HCT116 (cell line): ENCODE measurements at regions not wholly inside any gene's neighbourhood (a gene's known extent, or its start where the extent isn't known, plus 50 kb on each side); places are given as distances from the start of the nearest gene placed in this dataset.

Source experiments
- ATAC-seq: fragments of 200-7000 bp; cut with Tn5 transposase; 2 replicates; pipeline ENCODE4 v1.9.1; 2020; ENCODE audit warnings: mild to moderate bottlenecking, moderate library complexity
- BruUV-seq: library from RNA; stranded (reverse); fragments of 400-500 nt; replicated peaks from 2 replicates; lab custom pipeline; 2021; lab: Mats Ljungman, UMichigan
- CTCF ChIA-PET: fragments of 300-600 bp; sonication (Branson Sonifier 250); formaldehyde crosslinking; loops from one replicate; lab custom pipeline; 2021; ENCODE audit warnings: antibody characterized with exemption; lab: Charles Lee
- POLR2A ChIA-PET: fragments of 300-600, 350-600 bp; sonication (Branson Sonifier 250); formaldehyde crosslinking; loops from one replicate; lab custom pipeline; 2021; ENCODE audit warnings: antibody characterized with exemption; lab: Charles Lee
- RAD21 ChIA-PET, 2 experiments: fragments of 300-600 bp; sonication (Branson Sonifier 250); formaldehyde crosslinking; loops; one replicate each; lab custom pipeline; 2023; ENCODE audit warnings: low total read pairs in 2 of 2; ENCODE audit not compliant: uncharacterized antibody in 2 of 2, unreplicated experiment in 2 of 2, low non-redundant PET in 1 of 2; lab: Charles Lee
- DNase-seq: peaks from one replicate; pipeline ENCODE4 v3.0.0-alpha.2; 2010; ENCODE audit warnings: low read depth, low spot score
- H2AFZ ChIP-seq: fragments of 200-600 bp; shearing (Covaris generic), sonication (generic); 2 replicates; pipeline ENCODE4 v1.6.1; 2017; ENCODE audit warnings: low read depth, mixed run types, mixed read lengths, antibody characterized with exemption, low read length; ENCODE audit not compliant: poor library complexity, severe bottlenecking
- H3K27ac ChIP-seq: 2 replicates; pipeline ENCODE4 v1.5.1; 2012; ENCODE audit warnings: low read depth, low read length
- H3K27me3 ChIP-seq: fragments of 200-600 bp; sonication (generic); 2 replicates; pipeline ENCODE4 v1.6.1; 2016; ENCODE audit warnings: mixed run types, low read length, mixed read lengths; ENCODE audit not compliant: insufficient read depth
- H3K36me3 ChIP-seq, 2 experiments: fragments of 200-500 bp in 1 of 2; fragments of 200-600 bp in 1 of 2; sonication (Bioruptor generic) in 1 of 2; sonication (generic) in 1 of 2; 2 replicates each; pipeline versions ENCODE4 v1.5.1 to v1.6.1; 2014 to 2016; ENCODE audit warnings: low read length in 2 of 2, inconsistent platforms in 1 of 2, mixed read lengths in 1 of 2, mixed run types in 1 of 2; ENCODE audit not compliant: insufficient read depth in 2 of 2, control insufficient read depth in 1 of 2
- H3K4me1 ChIP-seq, 2 experiments: fragments of 200-600 bp in 1 of 2; sonication (generic) in 1 of 2; 2 replicates each; pipeline versions ENCODE4 v1.5.1 to v1.6.1; 2012 to 2017; ENCODE audit warnings: low read length in 2 of 2, inconsistent platforms in 1 of 2, mild to moderate bottlenecking in 1 of 2, mixed read lengths in 1 of 2, mixed run types in 1 of 2, moderate library complexity in 1 of 2; ENCODE audit not compliant: insufficient read depth in 2 of 2, control insufficient read depth in 1 of 2
- H3K4me2 ChIP-seq: fragments of 200-600 bp; sonication (generic); 2 replicates; pipeline ENCODE4 v1.6.1; 2017; ENCODE audit warnings: mixed run types, low read length, mixed read lengths
- H3K4me3 ChIP-seq, 2 experiments: fragments of 200-600 bp in 1 of 2; sonication (generic) in 1 of 2; replicated peaks in 1 of 2; 2 replicates each; pipeline ENCODE4 v1.5.1; 2011 to 2016; ENCODE audit warnings: low read length in 2 of 2, control low read depth in 1 of 2, low read depth in 1 of 2, mild to moderate bottlenecking in 1 of 2, mixed read lengths in 1 of 2, mixed run types in 1 of 2
- H3K79me2 ChIP-seq: fragments of 200-600 bp; sonication (generic); 2 replicates; pipeline ENCODE4 v1.6.1; 2017; ENCODE audit warnings: mild to moderate bottlenecking, mixed run types, low read length, moderate library complexity, mixed read lengths; ENCODE audit not compliant: insufficient read depth
- H3K9ac ChIP-seq: fragments of 200-600 bp; sonication (generic); 2 replicates; pipeline ENCODE4 v1.6.1; 2016; ENCODE audit warnings: low read length, mixed read lengths
- H3K9me2 ChIP-seq: fragments of 200-600 bp; sonication (generic), shearing (Covaris generic); 2 replicates; pipeline ENCODE4 v1.6.1; 2017; ENCODE audit warnings: mixed run types, mild to moderate bottlenecking, moderate library complexity; ENCODE audit not compliant: insufficient read depth
- H3K9me3 ChIP-seq, 2 experiments: fragments of 200-500 bp in 1 of 2; fragments of 200-600 bp in 1 of 2; sonication (Bioruptor generic) in 1 of 2; sonication (generic) in 1 of 2; 2 replicates each; pipeline ENCODE4 v1.6.1; 2014 to 2017; ENCODE audit warnings: low read length in 2 of 2, mixed read lengths in 2 of 2, inconsistent platforms in 1 of 2, low read depth in 1 of 2, mild to moderate bottlenecking in 1 of 2, mixed run types in 1 of 2, moderate library complexity in 1 of 2; ENCODE audit not compliant: control insufficient read depth in 1 of 2, insufficient read depth in 1 of 2
- H4K20me1 ChIP-seq: fragments of 200-600 bp; sonication (generic), shearing (Covaris generic); 2 replicates; pipeline ENCODE4 v1.6.1; 2017; ENCODE audit warnings: mixed run types, mild to moderate bottlenecking, moderate library complexity; ENCODE audit not compliant: insufficient read depth
- CBX3 ChIP-seq: IDR thresholded peaks from 2 replicates; pipeline ENCODE4 v1.6.1; 2012; ENCODE audit warnings: low read depth
- CEBPB ChIP-seq: IDR thresholded peaks from 2 replicates; pipeline ENCODE4 v1.6.1; 2012; ENCODE audit warnings: low read depth
- ELF1 ChIP-seq: IDR thresholded peaks from 2 replicates; pipeline ENCODE4 v1.6.1; 2012; ENCODE audit warnings: low read depth, borderline replicate concordance
- EZH2 ChIP-seq: fragments of 200-600 bp; sonication (generic); IDR thresholded peaks from 2 replicates; pipeline ENCODE4 v1.6.1; 2017; ENCODE audit warnings: antibody characterized with exemption, mixed run types
- EZH2phosphoT487 ChIP-seq: fragments of 200-600 bp; IDR thresholded peaks from 2 replicates; pipeline ENCODE4 v1.6.1; 2018; ENCODE audit warnings: antibody characterized with exemption, borderline replicate concordance
- FOSL1 ChIP-seq: IDR thresholded peaks from 2 replicates; pipeline ENCODE4 v1.6.1; 2012; ENCODE audit warnings: low read depth
- RAD21 ChIP-seq: IDR thresholded peaks from 2 replicates; pipeline ENCODE4 v1.6.1; 2012; ENCODE audit warnings: low read depth, mild to moderate bottlenecking
- SIN3A ChIP-seq: IDR thresholded peaks from 2 replicates; pipeline ENCODE4 v1.6.1; 2012; ENCODE audit warnings: low read depth
- SP1 ChIP-seq: IDR thresholded peaks from 2 replicates; pipeline ENCODE4 v1.6.1; 2012; ENCODE audit warnings: low read depth
- TCF7L2 ChIP-seq: IDR thresholded peaks from 2 replicates; pipeline ENCODE4 v1.7.0; 2011; ENCODE audit warnings: borderline replicate concordance, inconsistent platforms; ENCODE audit not compliant: insufficient read depth, insufficient read length; ENCODE audit errors: extremely low read depth
- ZFX ChIP-seq: fragments of 450-650 bp; IDR thresholded peaks from 2 replicates; pipeline ENCODE4 v1.6.1; 2017
- intact Hi-C: fragments of 100-400 bp; cut with micrococcal nuclease; formaldehyde crosslinking; loops from 2 replicates; pipeline ENCODE4 v1.10.0; 2022
- TF ChIP-seq, protein P1 (sequence below): IDR thresholded peaks from 2 replicates; pipeline ENCODE4 v1.6.1; 2012; ENCODE audit warnings: low read depth
- TF ChIP-seq, protein P2 (sequence below): IDR thresholded peaks from 2 replicates; pipeline ENCODE4 v1.6.1; 2012
- TF ChIP-seq, protein P3 (sequence below), 3 experiments: fragments of 200-600 bp in 1 of 3; sonication (generic) in 1 of 3; IDR thresholded peaks in 2 of 3; conservative IDR thresholded peaks in 1 of 3; 2 replicates each; pipeline ENCODE4 v1.5.1; 2012 to 2017; ENCODE audit warnings: low read depth in 2 of 3, low read length in 2 of 3, antibody characterized with exemption in 1 of 3, borderline replicate concordance in 1 of 3, control low read depth in 1 of 3, mild to moderate bottlenecking in 1 of 3, mixed read lengths in 1 of 3, mixed run types in 1 of 3, moderate library complexity in 1 of 3; ENCODE audit not compliant: insufficient read depth in 1 of 3

DNA sequence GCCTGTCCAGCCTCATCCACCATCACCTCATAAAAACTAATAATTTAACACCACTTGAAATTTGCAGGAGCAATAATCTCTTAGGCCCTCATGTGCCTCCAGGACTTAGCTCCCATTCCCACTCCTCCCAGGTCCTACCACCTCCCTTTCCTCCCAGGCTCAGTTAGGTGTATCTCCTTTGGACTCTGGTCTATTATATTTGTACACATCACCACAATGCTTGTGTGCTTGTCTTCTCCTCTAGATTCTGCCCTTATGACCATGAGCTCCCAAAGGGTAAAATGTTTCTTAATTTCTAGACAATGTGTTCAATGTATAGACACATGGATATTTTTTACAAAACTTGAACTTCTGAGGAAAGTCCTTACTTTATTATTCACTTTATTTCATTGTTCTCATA is 182.0 kb upstream of the ZC3H15 start:
- no TSS peak for BruUV-seq
- no peak overlapping the region for H3K27ac ChIP-seq
- H3K9ac ChIP-seq = no peak overlapping the region
- DNase-seq (no peak), ATAC-seq (no peak)
- intact Hi-C loops = no loop called here
- H2AFZ ChIP-seq = no peak overlapping the region
- H3K4me3 ChIP-seq = no peak overlapping the region
- no peaks in the 10 kb centered on the region for H3K9me3 ChIP-seq
- CTCF ChIA-PET = no interaction called here
- H3K9me2 ChIP-seq = no peaks in the 10 kb centered on the region
- no peaks in the 10 kb centered on the region for H4K20me1 ChIP-seq
- RAD21 ChIA-PET = no interaction called here
- H3K36me3 ChIP-seq = no peaks in the 10 kb centered on the region
- POLR2A ChIA-PET = no interaction called here
- H3K4me2 ChIP-seq = no peak overlapping the region
- H3K79me2 ChIP-seq = no peaks in the 10 kb centered on the region
- TF ChIP-seq CBX3 (no peak), SIN3A (no peak), CEBPB (no peak), TCF7L2 (no peak), EZH2 (no peak), ELF1 (no peak)
- no peaks in the 10 kb centered on the region for H3K27me3 ChIP-seq
- H3K4me1 ChIP-seq = peaks cover 0 to 6% of the 10 kb centered on the region in 2 experiments; a peak in 1 of 4 replicates

DNA sequence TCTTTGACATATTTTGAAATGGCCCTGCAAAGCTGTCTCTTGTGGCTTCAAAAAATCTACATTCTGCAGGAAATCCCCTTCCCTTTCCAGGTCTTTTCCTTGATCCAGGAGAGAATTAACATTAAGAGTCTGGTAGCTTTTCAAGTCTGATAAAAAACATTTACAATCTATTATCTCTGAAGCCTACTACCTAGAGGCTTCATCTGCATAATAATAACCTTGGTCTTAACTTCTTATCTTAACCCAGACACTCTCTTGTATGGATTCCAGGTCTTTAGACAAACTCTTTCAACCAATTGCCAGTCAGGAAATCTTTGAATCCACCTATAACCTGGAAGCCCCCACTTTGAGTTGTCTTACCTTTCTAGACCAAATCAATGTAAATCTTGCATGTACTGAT is 179.3 kb upstream of the ZC3H15 start:
- Histone ChIP-seq H3K27me3 (no peaks in the 10 kb centered on the region), H3K4me3 (no peak overlapping the region), H3K9me3 (no peaks in the 10 kb centered on the region), H3K36me3 (no peaks in the 10 kb centered on the region), H3K79me2 (no peaks in the 10 kb centered on the region), H2AFZ (no peak overlapping the region), H3K9me2 (no peaks in the 10 kb centered on the region), H3K4me1 (peaks cover 0 to 6% of the 10 kb centered on the region in 2 experiments; a peak in 1 of 4 replicates), H3K9ac (no peak overlapping the region), H3K4me2 (no peak overlapping the region), H3K27ac (no peak overlapping the region), H4K20me1 (no peaks in the 10 kb centered on the region)
- intact Hi-C loops = no loop called here
- no peak for DNase-seq
- RAD21 ChIA-PET = no interaction called here
- TF ChIP-seq TCF7L2 = no peak
- TF ChIP-seq FOSL1 = no peak
- no peak for TF ChIP-seq SIN3A
- TF ChIP-seq CEBPB = no peak
- no peak for TF ChIP-seq EZH2
- TF ChIP-seq RAD21 = no peak
- TF ChIP-seq, protein P1, sequence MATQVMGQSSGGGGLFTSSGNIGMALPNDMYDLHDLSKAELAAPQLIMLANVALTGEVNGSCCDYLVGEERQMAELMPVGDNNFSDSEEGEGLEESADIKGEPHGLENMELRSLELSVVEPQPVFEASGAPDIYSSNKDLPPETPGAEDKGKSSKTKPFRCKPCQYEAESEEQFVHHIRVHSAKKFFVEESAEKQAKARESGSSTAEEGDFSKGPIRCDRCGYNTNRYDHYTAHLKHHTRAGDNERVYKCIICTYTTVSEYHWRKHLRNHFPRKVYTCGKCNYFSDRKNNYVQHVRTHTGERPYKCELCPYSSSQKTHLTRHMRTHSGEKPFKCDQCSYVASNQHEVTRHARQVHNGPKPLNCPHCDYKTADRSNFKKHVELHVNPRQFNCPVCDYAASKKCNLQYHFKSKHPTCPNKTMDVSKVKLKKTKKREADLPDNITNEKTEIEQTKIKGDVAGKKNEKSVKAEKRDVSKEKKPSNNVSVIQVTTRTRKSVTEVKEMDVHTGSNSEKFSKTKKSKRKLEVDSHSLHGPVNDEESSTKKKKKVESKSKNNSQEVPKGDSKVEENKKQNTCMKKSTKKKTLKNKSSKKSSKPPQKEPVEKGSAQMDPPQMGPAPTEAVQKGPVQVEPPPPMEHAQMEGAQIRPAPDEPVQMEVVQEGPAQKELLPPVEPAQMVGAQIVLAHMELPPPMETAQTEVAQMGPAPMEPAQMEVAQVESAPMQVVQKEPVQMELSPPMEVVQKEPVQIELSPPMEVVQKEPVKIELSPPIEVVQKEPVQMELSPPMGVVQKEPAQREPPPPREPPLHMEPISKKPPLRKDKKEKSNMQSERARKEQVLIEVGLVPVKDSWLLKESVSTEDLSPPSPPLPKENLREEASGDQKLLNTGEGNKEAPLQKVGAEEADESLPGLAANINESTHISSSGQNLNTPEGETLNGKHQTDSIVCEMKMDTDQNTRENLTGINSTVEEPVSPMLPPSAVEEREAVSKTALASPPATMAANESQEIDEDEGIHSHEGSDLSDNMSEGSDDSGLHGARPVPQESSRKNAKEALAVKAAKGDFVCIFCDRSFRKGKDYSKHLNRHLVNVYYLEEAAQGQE = no peak
- TF ChIP-seq CBX3 = no peak
- TF ChIP-seq, protein P2, sequence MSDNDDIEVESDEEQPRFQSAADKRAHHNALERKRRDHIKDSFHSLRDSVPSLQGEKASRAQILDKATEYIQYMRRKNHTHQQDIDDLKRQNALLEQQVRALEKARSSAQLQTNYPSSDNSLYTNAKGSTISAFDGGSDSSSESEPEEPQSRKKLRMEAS = no peak
- TF ChIP-seq SP1 = no peak
- TF ChIP-seq ZFX = no peak
- no peak for TF ChIP-seq EZH2phosphoT487
- TF ChIP-seq, protein P3, sequence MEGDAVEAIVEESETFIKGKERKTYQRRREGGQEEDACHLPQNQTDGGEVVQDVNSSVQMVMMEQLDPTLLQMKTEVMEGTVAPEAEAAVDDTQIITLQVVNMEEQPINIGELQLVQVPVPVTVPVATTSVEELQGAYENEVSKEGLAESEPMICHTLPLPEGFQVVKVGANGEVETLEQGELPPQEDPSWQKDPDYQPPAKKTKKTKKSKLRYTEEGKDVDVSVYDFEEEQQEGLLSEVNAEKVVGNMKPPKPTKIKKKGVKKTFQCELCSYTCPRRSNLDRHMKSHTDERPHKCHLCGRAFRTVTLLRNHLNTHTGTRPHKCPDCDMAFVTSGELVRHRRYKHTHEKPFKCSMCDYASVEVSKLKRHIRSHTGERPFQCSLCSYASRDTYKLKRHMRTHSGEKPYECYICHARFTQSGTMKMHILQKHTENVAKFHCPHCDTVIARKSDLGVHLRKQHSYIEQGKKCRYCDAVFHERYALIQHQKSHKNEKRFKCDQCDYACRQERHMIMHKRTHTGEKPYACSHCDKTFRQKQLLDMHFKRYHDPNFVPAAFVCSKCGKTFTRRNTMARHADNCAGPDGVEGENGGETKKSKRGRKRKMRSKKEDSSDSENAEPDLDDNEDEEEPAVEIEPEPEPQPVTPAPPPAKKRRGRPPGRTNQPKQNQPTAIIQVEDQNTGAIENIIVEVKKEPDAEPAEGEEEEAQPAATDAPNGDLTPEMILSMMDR (IDR thresholded peaks at IDR 0.05 in 2 of 3, conservative IDR thresholded peaks at IDR 0.05 in 1 of 3; ENCODE audit: borderline replicate concordance in 1 of 3, insufficient read depth in 1 of 3, low read depth in 2 of 3, low read length in 2 of 3) = no peak
- POLR2A ChIA-PET = no interaction called here
- BruUV-seq = no TSS peak
- CTCF ChIA-PET = no interaction called here
- ATAC-seq = no peak
